GM18520 (cell line): ENCODE measurements at regions not wholly inside any gene's neighbourhood (a gene's known extent, or its start where the extent isn't known, plus 50 kb on each side); places are given as distances from the start of the nearest gene placed in this dataset.
"Not testable (repeated sequence)": the region's sequence is repeated elsewhere in the genome, so short reads cannot be mapped to it uniquely, and the experiment has no call there.

Source experiments
- ATAC-seq: cut with Tn5 transposase; IDR thresholded peaks from one replicate; pipeline ENCODE4 v1.9.1; 2021; ENCODE audit not compliant: unreplicated experiment

- ATAC-seq, result no peak
Measured at GRCh38 chr6:96276305-96276704, 245.3 kb upstream of the UFL1 start.

GRCh38 chr6:96276856-96277255, 244.8 kb upstream of the UFL1 start:
- ATAC-seq, result no peak

- no peak for ATAC-seq
Measured at GRCh38 chr6:96279084-96279483, 242.5 kb upstream of the UFL1 start.

- ATAC-seq, result no peak
Measured at GRCh38 chr6:96286503-96286902, 235.1 kb upstream of the UFL1 start.

GRCh38 chr6:96299525-96299924, 222.1 kb upstream of the UFL1 start:
- no peak for ATAC-seq

GRCh38 chr6:96301023-96301422, 220.6 kb upstream of the UFL1 start:
- no peak for ATAC-seq

GRCh38 chr6:96301781-96302180, 219.8 kb upstream of the UFL1 start:
- no peak for ATAC-seq

- peak; percentile 23 for ATAC-seq
Measured at GRCh38 chr6:96302991-96303390, 218.6 kb upstream of the UFL1 start.

GRCh38 chr6:96304997-96305396, 216.6 kb upstream of the UFL1 start:
- ATAC-seq, result peak; percentile 99

GRCh38 chr6:96330884-96331283, 190.7 kb upstream of the UFL1 start:
- peak; percentile 43 for ATAC-seq

GRCh38 chr6:96340164-96340563, 181.4 kb upstream of the UFL1 start:
- no peak for ATAC-seq

- no peak for ATAC-seq
Measured at GRCh38 chr6:96345501-96345900, 176.1 kb upstream of the UFL1 start.

- no peak for ATAC-seq
Measured at GRCh38 chr6:96381246-96381645, 140.4 kb upstream of the UFL1 start.

- ATAC-seq, result no peak
Measured at GRCh38 chr6:96391776-96392360, 129.7 kb upstream of the UFL1 start.

- no peak for ATAC-seq
Measured at GRCh38 chr6:96394727-96395126, 126.9 kb upstream of the UFL1 start.

- no peak for ATAC-seq
Measured at GRCh38 chr6:96410467-96410866, 111.1 kb upstream of the UFL1 start.

- ATAC-seq, result no peak
Measured at GRCh38 chr6:96420294-96420693, 101.3 kb upstream of the UFL1 start.

GRCh38 chr6:96433950-96434349, 87.7 kb upstream of the UFL1 start:
- no peak for ATAC-seq

GRCh38 chr6:96436398-96436797, 85.2 kb upstream of the UFL1 start:
- ATAC-seq, result no peak

GRCh38 chr6:96437228-96437627, 84.4 kb upstream of the UFL1 start:
- not testable (repeated sequence) for ATAC-seq

- no peak for ATAC-seq
Measured at GRCh38 chr6:96450082-96450769, 71.4 kb upstream of the UFL1 start.

- no peak for ATAC-seq
Measured at GRCh38 chr6:96450770-96451130, 70.9 kb upstream of the UFL1 start.

GRCh38 chr6:96458771-96459170, 62.8 kb upstream of the UFL1 start:
- ATAC-seq, result no peak
